T follicular helper cell (primary cell): ENCODE measurements at regions not wholly inside any gene's neighbourhood (a gene's known extent, or its start where the extent isn't known, plus 50 kb on each side); places are given as distances from the start of the nearest gene placed in this dataset.

ENCODE experiments used
- DNase-seq: peaks from one replicate; pipeline ENCODE4 v3.0.0-alpha.2; 2020; ENCODE audit warnings: low read depth

- DNase-seq = no peak
These were observed 109.0 kb downstream of the OLFM1 start for GRCh38 chr9:135196474-135196873.

GRCh38 chr9:135198144-135198543 lies 110.7 kb downstream of the OLFM1 start:
- DNase-seq = no peak

- no peak for DNase-seq
These were observed 111.3 kb downstream of the OLFM1 start for GRCh38 chr9:135198586-135199285.

- DNase-seq = no peak
These were observed 112.0 kb downstream of the OLFM1 start for GRCh38 chr9:135199489-135199888.

- no peak for DNase-seq
These were observed 114.2 kb downstream of the OLFM1 start for GRCh38 chr9:135201711-135202110.

GRCh38 chr9:135204177-135204576 lies 116.7 kb downstream of the OLFM1 start:
- no peak for DNase-seq

GRCh38 chr9:135209136-135209535 lies 121.7 kb downstream of the OLFM1 start:
- no peak for DNase-seq

- DNase-seq = no peak
These were observed 122.4 kb downstream of the OLFM1 start for GRCh38 chr9:135209852-135210251.

- no peak for DNase-seq
These were observed 123.4 kb downstream of the OLFM1 start for GRCh38 chr9:135210676-135211523.

- no peak for DNase-seq
These were observed 124.0 kb downstream of the OLFM1 start for GRCh38 chr9:135211524-135211890.

GRCh38 chr9:135212961-135213360 lies 125.5 kb downstream of the OLFM1 start:
- DNase-seq = no peak

GRCh38 chr9:135213566-135213965 lies 126.1 kb downstream of the OLFM1 start:
- DNase-seq = no peak

GRCh38 chr9:135214054-135214640 lies 126.7 kb downstream of the OLFM1 start:
- no peak for DNase-seq

GRCh38 chr9:135214706-135215105 lies 127.2 kb downstream of the OLFM1 start:
- DNase-seq = no peak

- DNase-seq = no peak
These were observed 128.2 kb downstream of the OLFM1 start for GRCh38 chr9:135215571-135216161.

- no peak for DNase-seq
These were observed 128.8 kb downstream of the OLFM1 start for GRCh38 chr9:135216236-135216635.

GRCh38 chr9:135216791-135217441 lies 129.4 kb downstream of the OLFM1 start:
- DNase-seq = no peak

GRCh38 chr9:135217836-135218235 lies 130.4 kb downstream of the OLFM1 start:
- DNase-seq = no peak

GRCh38 chr9:135218331-135219225 lies 131.1 kb downstream of the OLFM1 start:
- DNase-seq = no peak

GRCh38 chr9:135219676-135220600 lies 132.5 kb downstream of the OLFM1 start:
- no peak for DNase-seq
